DOHH2 (cell line): ENCODE measurements at regions not wholly inside any gene's neighbourhood (a gene's known extent, or its start where the extent isn't known, plus 50 kb on each side); places are given as distances from the start of the nearest gene placed in this dataset.

Experiments
- H3F3A ChIP-seq: fragments of 200-600 bp; sonication (generic), shearing (Covaris generic); 2 replicates; pipeline ENCODE4 v1.6.0; 2016; ENCODE audit warnings: antibody characterized with exemption, mild to moderate bottlenecking; ENCODE audit not compliant: control insufficient read depth, insufficient read depth
- H3K27ac ChIP-seq: fragments of 200-600 bp; sonication (generic); 2 replicates; pipeline ENCODE4 v1.5.1; 2014; ENCODE audit warnings: low read depth, mild to moderate bottlenecking, low read length, moderate library complexity
- H3K27me3 ChIP-seq: fragments of 200-600 bp; sonication (generic); 2 replicates; pipeline ENCODE4 v1.6.1; 2014; ENCODE audit warnings: mild to moderate bottlenecking, low read length, mixed read lengths; ENCODE audit not compliant: control insufficient read depth
- H3K36me3 ChIP-seq: fragments of 200-600 bp; sonication (generic); 2 replicates; pipeline ENCODE4 v1.6.1; 2014; ENCODE audit warnings: mild to moderate bottlenecking, low read length, moderate library complexity, mixed read lengths; ENCODE audit not compliant: control insufficient read depth
- H3K4me1 ChIP-seq: fragments of 200-600 bp; sonication (generic); 2 replicates; pipeline ENCODE4 v1.6.1; 2014; ENCODE audit warnings: mild to moderate bottlenecking, low read length, mixed read lengths; ENCODE audit not compliant: control insufficient read depth
- H3K4me2 ChIP-seq: fragments of 200-600 bp; sonication (generic); 2 replicates; pipeline ENCODE4 v1.6.0; 2014; ENCODE audit warnings: mild to moderate bottlenecking, low read length, moderate library complexity
- H3K4me3 ChIP-seq: fragments of 200-600 bp; sonication (generic); 2 replicates; pipeline ENCODE4 v1.5.1; 2014; ENCODE audit warnings: mild to moderate bottlenecking, low read length, mixed read lengths
- H3K79me2 ChIP-seq: fragments of 200-600 bp; sonication (generic); 2 replicates; pipeline ENCODE4 v1.6.1; 2014; ENCODE audit warnings: mild to moderate bottlenecking, low read length, mixed read lengths; ENCODE audit not compliant: control insufficient read depth
- H3K9me2 ChIP-seq: fragments of 200-600 bp; sonication (generic); replicated peaks from 2 replicates; pipeline ENCODE4 v1.6.1; 2014; ENCODE audit warnings: mild to moderate bottlenecking, low read length, mixed read lengths; ENCODE audit not compliant: control insufficient read depth
- H3K9me3 ChIP-seq: fragments of 200-600 bp; sonication (generic); 2 replicates; pipeline ENCODE4 v1.6.1; 2014; ENCODE audit warnings: antibody characterized with exemption, low read length, mixed read lengths; ENCODE audit not compliant: control insufficient read depth, insufficient read depth
- H4K20me1 ChIP-seq: fragments of 200-600 bp; sonication (generic); 2 replicates; pipeline ENCODE4 v1.6.0; 2014; ENCODE audit warnings: low read depth, mild to moderate bottlenecking, antibody characterized with exemption, low read length, moderate library complexity; ENCODE audit not compliant: control insufficient read depth, insufficient read depth
- EZH2phosphoT487 ChIP-seq: fragments of 200-600 bp; sonication (generic); IDR thresholded peaks from 2 replicates; pipeline ENCODE4 v1.6.1; 2017; ENCODE audit warnings: borderline replicate concordance, mild to moderate bottlenecking, antibody characterized with exemption, low read length, moderate library complexity, mixed read lengths
- TF ChIP-seq, protein P1 (sequence below): fragments of 200-600 bp; sonication (generic); IDR thresholded peaks from one replicate; pipeline ENCODE4 v1.5.1; 2014; ENCODE audit warnings: antibody characterized with exemption, mild to moderate bottlenecking, low read depth, low read length; ENCODE audit not compliant: poor library complexity, severe bottlenecking

DNA sequence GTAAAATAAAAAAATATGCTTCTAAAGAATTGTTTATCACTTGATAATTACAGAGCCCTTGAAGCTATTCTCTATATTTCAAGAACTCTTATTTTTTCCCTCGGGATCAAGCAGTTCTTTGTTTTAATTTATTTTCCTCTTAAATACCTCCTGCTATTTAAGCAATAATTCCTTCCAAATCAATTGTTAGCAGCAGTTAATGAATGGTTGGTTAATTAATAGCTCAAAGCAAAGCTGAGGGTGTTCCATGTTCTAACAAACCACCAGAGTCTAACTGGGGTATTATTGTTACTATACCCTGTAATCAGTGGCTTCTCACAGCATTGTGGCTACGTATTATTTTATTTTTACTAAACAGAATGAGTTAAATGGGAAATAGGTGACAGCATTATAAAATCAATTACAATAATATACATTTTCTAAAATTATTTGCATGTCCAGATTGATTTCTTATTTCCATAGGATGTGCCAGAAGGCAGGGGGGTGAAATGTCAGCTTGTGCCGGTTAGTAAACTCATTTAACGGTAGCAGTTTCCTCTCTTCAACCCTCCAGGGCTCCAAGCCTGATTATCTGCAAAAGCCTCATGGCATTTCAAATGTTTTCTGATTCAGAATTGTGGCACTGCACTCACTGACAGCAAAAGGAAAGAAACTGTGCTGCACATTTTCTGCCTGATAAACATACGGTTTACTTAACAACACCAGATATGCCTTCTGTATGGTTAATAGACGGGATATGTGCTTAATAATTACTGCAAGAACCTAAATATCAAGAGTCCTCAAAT, 286.9 kb upstream of the EMCN start:
- Histone ChIP-seq H3K27me3 (no peaks in the 10 kb centered on the region), H3K27ac (no peak overlapping the region), H3K4me3 (no peak overlapping the region), H3K4me1 (no peaks in the 10 kb centered on the region), H3K36me3 (no peaks in the 10 kb centered on the region), H3F3A (no peaks in the 10 kb centered on the region), H3K9me2 (no peaks in the 10 kb centered on the region), H3K79me2 (no peaks in the 10 kb centered on the region), H4K20me1 (no peaks in the 10 kb centered on the region), H3K9me3 (no peaks in the 10 kb centered on the region), H3K4me2 (no peak overlapping the region)
- no peak for TF ChIP-seq EZH2phosphoT487
- TF ChIP-seq, protein P1, sequence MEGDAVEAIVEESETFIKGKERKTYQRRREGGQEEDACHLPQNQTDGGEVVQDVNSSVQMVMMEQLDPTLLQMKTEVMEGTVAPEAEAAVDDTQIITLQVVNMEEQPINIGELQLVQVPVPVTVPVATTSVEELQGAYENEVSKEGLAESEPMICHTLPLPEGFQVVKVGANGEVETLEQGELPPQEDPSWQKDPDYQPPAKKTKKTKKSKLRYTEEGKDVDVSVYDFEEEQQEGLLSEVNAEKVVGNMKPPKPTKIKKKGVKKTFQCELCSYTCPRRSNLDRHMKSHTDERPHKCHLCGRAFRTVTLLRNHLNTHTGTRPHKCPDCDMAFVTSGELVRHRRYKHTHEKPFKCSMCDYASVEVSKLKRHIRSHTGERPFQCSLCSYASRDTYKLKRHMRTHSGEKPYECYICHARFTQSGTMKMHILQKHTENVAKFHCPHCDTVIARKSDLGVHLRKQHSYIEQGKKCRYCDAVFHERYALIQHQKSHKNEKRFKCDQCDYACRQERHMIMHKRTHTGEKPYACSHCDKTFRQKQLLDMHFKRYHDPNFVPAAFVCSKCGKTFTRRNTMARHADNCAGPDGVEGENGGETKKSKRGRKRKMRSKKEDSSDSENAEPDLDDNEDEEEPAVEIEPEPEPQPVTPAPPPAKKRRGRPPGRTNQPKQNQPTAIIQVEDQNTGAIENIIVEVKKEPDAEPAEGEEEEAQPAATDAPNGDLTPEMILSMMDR, result no peak

- Histone ChIP-seq H3K4me2 (no peak overlapping the region), H3K36me3 (no peaks in the 10 kb centered on the region), H3K9me3 (no peaks in the 10 kb centered on the region), H3K27ac (no peak overlapping the region), H3K27me3 (no peaks in the 10 kb centered on the region), H4K20me1 (no peaks in the 10 kb centered on the region), H3K9me2 (no peaks in the 10 kb centered on the region), H3K4me1 (no peaks in the 10 kb centered on the region), H3K79me2 (no peaks in the 10 kb centered on the region), H3F3A (no peaks in the 10 kb centered on the region), H3K4me3 (no peak overlapping the region)
- TF ChIP-seq, protein P1, result no peak
- no peak for TF ChIP-seq EZH2phosphoT487
These were observed 285.9 kb upstream of the EMCN start for GRCh38 chr4:100803751-100804150.

DNA sequence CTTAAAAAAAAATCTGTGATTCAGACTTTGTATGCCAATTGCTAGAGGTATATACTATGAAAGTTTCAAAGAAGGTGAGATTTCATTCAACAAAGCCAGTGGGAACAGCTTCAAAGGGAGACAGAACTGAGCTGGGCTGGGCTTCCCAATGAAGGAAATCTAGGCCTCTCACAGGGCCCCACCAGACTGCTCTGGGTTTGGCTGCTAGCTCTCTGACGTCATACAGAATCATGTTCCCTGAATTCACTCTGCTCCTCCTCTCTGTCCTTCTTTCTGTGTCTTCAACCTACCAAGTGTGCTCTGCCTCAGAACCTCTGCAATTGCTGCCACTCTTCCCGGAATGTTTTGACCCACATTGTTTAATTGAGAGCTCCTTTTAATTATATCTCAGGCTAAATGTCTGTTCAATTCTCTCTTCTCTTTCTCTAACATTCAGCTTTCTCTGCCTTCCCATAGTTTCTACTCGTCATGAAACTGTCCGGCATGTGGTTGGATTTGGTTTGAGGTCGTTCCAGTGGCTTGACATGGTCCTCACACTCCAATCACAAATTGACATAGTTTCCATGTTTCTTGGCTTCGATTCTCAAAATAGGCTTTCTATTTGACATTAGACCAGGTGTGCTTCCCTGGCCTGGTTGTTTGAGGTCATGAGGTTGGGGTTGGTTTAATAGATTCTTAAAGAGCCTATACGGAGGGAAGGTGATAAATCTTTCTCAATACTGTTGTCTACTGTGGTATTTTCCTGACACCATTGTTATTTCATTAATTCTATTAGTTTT, 282.1 kb upstream of the EMCN start:
- Histone ChIP-seq H3K4me1 (no peaks in the 10 kb centered on the region), H3K4me3 (no peak overlapping the region), H3K4me2 (no peak overlapping the region), H3K9me3 (no peaks in the 10 kb centered on the region), H3K27ac (no peak overlapping the region), H3K79me2 (no peaks in the 10 kb centered on the region), H4K20me1 (no peaks in the 10 kb centered on the region), H3K9me2 (no peaks in the 10 kb centered on the region), H3K27me3 (no peaks in the 10 kb centered on the region), H3K36me3 (no peaks in the 10 kb centered on the region), H3F3A (no peaks in the 10 kb centered on the region)
- TF ChIP-seq EZH2phosphoT487, result no peak
- TF ChIP-seq, protein P1, result no peak
